IMR-90 (cell line): ENCODE measurements at regions not wholly inside any gene's neighbourhood (a gene's known extent, or its start where the extent isn't known, plus 50 kb on each side); places are given as distances from the start of the nearest gene placed in this dataset.

ENCODE experiments used
- ATAC-seq: fragments of 200-7000 bp; cut with Tn5 transposase; 2 replicates; pipeline ENCODE4 v1.9.1; 2020; ENCODE audit warnings: low read depth, mild to moderate bottlenecking, moderate library complexity
- BruUV-seq: library from RNA; stranded (reverse); fragments of 400-500 nt; replicated peaks from 2 replicates; lab custom pipeline; 2021; lab: Mats Ljungman, UMichigan
- CTCF ChIA-PET: fragments of 300-600 bp; formaldehyde crosslinking; extraction: SDS; loops from one replicate; lab custom pipeline; 2021; ENCODE audit warnings: antibody characterized with exemption; lab: Yijun Ruan, JAX
- POLR2A ChIA-PET: fragments of 300-600 bp; sonication (Branson Sonifier 250); formaldehyde crosslinking; loops from one replicate; lab custom pipeline; 2022; ENCODE audit warnings: antibody characterized with exemption; ENCODE audit not compliant: unreplicated experiment; lab: Charles Lee
- DNase-seq: peaks from one replicate; pipeline ENCODE4 v3.0.0; 2013
- H2AFZ ChIP-seq: replicated peaks from 2 replicates; pipeline ENCODE3; 2013; ENCODE audit warnings: low read length, mild to moderate bottlenecking; ENCODE audit not compliant: poor library complexity
- H2AK5ac ChIP-seq: 2 replicates; pipeline ENCODE4 v1.6.1; 2013; ENCODE audit warnings: low read depth, low read length, inconsistent platforms
- H2AK9ac ChIP-seq: replicated peaks from 2 replicates; pipeline ENCODE3; 2013; ENCODE audit warnings: mild to moderate bottlenecking, low read depth, low read length, moderate library complexity; ENCODE audit not compliant: poor library complexity
- H2BK120ac ChIP-seq: 2 replicates; pipeline ENCODE4 v1.6.1; 2013; ENCODE audit warnings: low read depth, low read length, inconsistent platforms
- H2BK15ac ChIP-seq: 3 replicates; pipeline ENCODE4 v1.6.1; 2013; ENCODE audit warnings: low read depth, low read length, inconsistent platforms
- H2BK20ac ChIP-seq: 2 replicates; pipeline ENCODE4 v1.6.1; 2013; ENCODE audit warnings: low read depth, mild to moderate bottlenecking, inconsistent platforms, low read length, moderate library complexity
- H2BK5ac ChIP-seq: 2 replicates; pipeline ENCODE4 v1.6.1; 2013; ENCODE audit warnings: mild to moderate bottlenecking, low read depth, low read length, inconsistent platforms; ENCODE audit not compliant: poor library complexity, severe bottlenecking
- H3K14ac ChIP-seq: replicated peaks from 2 replicates; pipeline ENCODE4 v1.6.1; 2013; ENCODE audit warnings: low read depth, low read length, inconsistent platforms
- H3K18ac ChIP-seq: 2 replicates; pipeline ENCODE4 v1.6.1; 2013; ENCODE audit warnings: low read depth, low read length, control low read depth
- H3K23ac ChIP-seq: 2 replicates; pipeline ENCODE4 v1.6.1; 2013; ENCODE audit warnings: low read depth, low read length, inconsistent platforms
- H3K27ac ChIP-seq: 2 replicates; pipeline ENCODE4 v1.5.1; 2013; ENCODE audit warnings: mild to moderate bottlenecking, control low read depth, low read length; ENCODE audit not compliant: insufficient read depth
- H3K27me3 ChIP-seq: 2 replicates; pipeline ENCODE4 v1.6.1; 2013; ENCODE audit warnings: low read length; ENCODE audit not compliant: control insufficient read depth, insufficient read depth
- H3K36me3 ChIP-seq: 2 replicates; pipeline ENCODE4 v1.6.1; 2013; ENCODE audit warnings: low read length, mixed read lengths; ENCODE audit not compliant: control insufficient read depth, insufficient read depth
- H3K4ac ChIP-seq: 2 replicates; pipeline ENCODE4 v1.6.1; 2013; ENCODE audit warnings: low read depth, low read length, inconsistent platforms
- H3K4me1 ChIP-seq: 2 replicates; pipeline ENCODE4 v1.6.1; 2013; ENCODE audit warnings: low read length, mixed read lengths; ENCODE audit not compliant: control insufficient read depth, insufficient read depth
- H3K4me2 ChIP-seq: 2 replicates; pipeline ENCODE4 v1.6.1; 2013; ENCODE audit warnings: low read depth, mild to moderate bottlenecking, control low read depth, low read length, moderate library complexity
- H3K4me3 ChIP-seq: 2 replicates; pipeline ENCODE4 v1.5.1; 2013; ENCODE audit warnings: low read depth, mild to moderate bottlenecking, control low read depth, low read length, moderate library complexity; ENCODE audit not compliant: insufficient read depth
- H3K56ac ChIP-seq: 2 replicates; pipeline ENCODE4 v1.6.1; 2013; ENCODE audit warnings: low read length, inconsistent platforms; ENCODE audit not compliant: insufficient read depth; ENCODE audit errors: extremely low read depth
- H3K79me1 ChIP-seq, 2 experiments: 2 replicates each; pipeline ENCODE4 v1.6.1; 2013; ENCODE audit warnings: low read length in 2 of 2, inconsistent platforms in 1 of 2, low read depth in 1 of 2
- H3K9ac ChIP-seq: 2 replicates; pipeline ENCODE4 v1.6.1; 2013; ENCODE audit warnings: low read depth, low read length, control low read depth
- H3K9me1 ChIP-seq: 2 replicates; pipeline ENCODE4 v1.6.1; 2013; ENCODE audit warnings: low read length, inconsistent platforms; ENCODE audit not compliant: insufficient read depth
- H3K9me3 ChIP-seq: 2 replicates; pipeline ENCODE4 v1.6.1; 2013; ENCODE audit warnings: low read length; ENCODE audit not compliant: control insufficient read depth, insufficient read depth
- H4K20me1 ChIP-seq: 2 replicates; pipeline ENCODE4 v1.6.1; 2013; ENCODE audit warnings: low read length, inconsistent platforms; ENCODE audit not compliant: insufficient read depth
- H4K5ac ChIP-seq: 2 replicates; pipeline ENCODE4 v1.6.1; 2013; ENCODE audit warnings: mild to moderate bottlenecking, low read depth, low read length, control low read depth
- H4K8ac ChIP-seq, 2 experiments: 2 replicates each; pipeline ENCODE4 v1.6.1; 2013; ENCODE audit warnings: low read depth in 2 of 2, low read length in 2 of 2, control low read depth in 1 of 2, inconsistent platforms in 1 of 2
- H4K91ac ChIP-seq: 2 replicates; pipeline ENCODE4 v1.6.1; 2013; ENCODE audit warnings: low read depth, low read length, inconsistent platforms; ENCODE audit not compliant: insufficient read depth
- BHLHE40 ChIP-seq: fragments of 150-350 bp; IDR thresholded peaks from 2 replicates; pipeline ENCODE4 v1.6.1; 2016; ENCODE audit warnings: mild to moderate bottlenecking, low read depth, low read length
- CEBPB ChIP-seq: IDR thresholded peaks from 2 replicates; pipeline ENCODE4 v1.6.1; 2012; ENCODE audit warnings: low read depth, low read length, improper control_type of control experiment
- CHD1 ChIP-seq: IDR thresholded peaks from 2 replicates; pipeline ENCODE4 v1.6.1; 2012; ENCODE audit warnings: low read depth, low read length, improper control_type of control experiment
- MAFK ChIP-seq: IDR thresholded peaks from 2 replicates; pipeline ENCODE4 v1.6.1; 2012; ENCODE audit warnings: low read depth, low read length, improper control_type of control experiment
- MAZ ChIP-seq: IDR thresholded peaks from 2 replicates; pipeline ENCODE4 v1.6.1; 2012; ENCODE audit warnings: low read depth, mild to moderate bottlenecking, low read length, improper control_type of control experiment, moderate library complexity, borderline replicate concordance
- MXI1 ChIP-seq: IDR thresholded peaks from 2 replicates; pipeline ENCODE4 v1.6.1; 2012; ENCODE audit warnings: low read depth, mild to moderate bottlenecking, low read length, moderate library complexity, borderline replicate concordance
- NFE2L2 ChIP-seq: fragments of 150-350 bp; IDR thresholded peaks from 2 replicates; pipeline ENCODE4 v1.6.1; 2016; ENCODE audit warnings: low read depth, mild to moderate bottlenecking, low read length
- POLR2A ChIP-seq: IDR thresholded peaks from 2 replicates; pipeline ENCODE4 v1.6.1; 2012; ENCODE audit warnings: mild to moderate bottlenecking, low read depth, low read length
- RAD21 ChIP-seq: IDR thresholded peaks from 2 replicates; pipeline ENCODE4 v1.6.1; 2012; ENCODE audit warnings: low read length, improper control_type of control experiment
- RCOR1 ChIP-seq: IDR thresholded peaks from 2 replicates; pipeline ENCODE4 v1.6.1; 2012; ENCODE audit warnings: mild to moderate bottlenecking, low read length, improper control_type of control experiment; ENCODE audit not compliant: insufficient replicate concordance
- RFX5 ChIP-seq: IDR thresholded peaks from 2 replicates; pipeline ENCODE4 v1.8.0; 2012; ENCODE audit warnings: low read depth, mild to moderate bottlenecking, low read length, moderate library complexity
- WGBS, 2 experiments: methylation state at CpG; one replicate each; pipeline versions ENCODE4 v1.1.5 to v1.1.7; 2013; ENCODE audit warnings: missing lambda C conversion rate in 2 of 2; ENCODE audit not compliant: insufficient read length in 1 of 2; ENCODE audit errors: extremely low coverage in 2 of 2; 5-methylcytosine and 5-hydroxymethylcytosine counted together
- dilution Hi-C: fragments of 300-500 bp; cut with HindIII; formaldehyde crosslinking; loops from one replicate; pipeline ENCODE4 v1.14.3; 2018; ENCODE audit warnings: low sequenced_read_pairs; ENCODE audit not compliant: unreplicated experiment
- in situ Hi-C: fragments of 300-500 bp; cut with MboI; formaldehyde crosslinking; loops from 3 replicates; pipeline ENCODE4 v1.14.3; 2019; ENCODE audit warnings: low sequenced_read_pairs, inconsistent platforms, mixed read lengths
- intact Hi-C: fragments of 100-400 bp; cut with micrococcal nuclease; formaldehyde crosslinking; loops from 2 replicates; pipeline ENCODE4 v1.10.0; 2022
- TF ChIP-seq, protein P1 (sequence below): fragments of 150-350 bp; IDR thresholded peaks from 2 replicates; pipeline ENCODE4 v1.6.1; 2016; ENCODE audit warnings: low read depth, mild to moderate bottlenecking, low read length, moderate library complexity, borderline replicate concordance
- TF ChIP-seq, protein P2 (sequence below): fragments of 150-350 bp; IDR thresholded peaks from 2 replicates; pipeline ENCODE4 v1.6.1; 2017; ENCODE audit warnings: mild to moderate bottlenecking, antibody characterized with exemption, low read length, low read depth
- TF ChIP-seq, protein P3 (sequence below): conservative IDR thresholded peaks from 2 replicates; pipeline ENCODE4 v1.5.1; 2012; ENCODE audit warnings: mild to moderate bottlenecking, low read depth, low read length, improper control_type of control experiment

DNA sequence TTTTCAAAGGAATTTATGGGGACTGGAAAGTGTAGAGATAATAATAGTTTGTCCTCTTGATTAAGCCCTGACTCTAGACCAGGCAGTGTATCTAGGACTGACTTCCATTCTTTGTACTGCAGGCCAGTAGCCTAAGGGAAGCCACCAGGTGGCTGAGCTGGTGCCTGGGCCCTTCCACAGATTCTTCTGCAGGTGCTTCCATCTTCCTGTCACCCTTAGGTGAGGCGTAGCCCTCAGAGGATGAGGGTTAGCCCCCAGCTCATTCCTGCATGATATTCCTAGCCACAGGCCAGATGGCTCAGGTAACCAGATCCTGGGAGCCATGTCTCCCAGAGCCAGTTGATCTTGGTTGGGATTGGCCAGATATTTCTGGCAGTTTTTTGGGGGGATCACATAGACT is 169.0 kb upstream of the IL12A start:
- 0 out of 2 replicates have a peak overlapping the region, but pooled peaks have one; percentile 4 for H3K14ac ChIP-seq
- peaks cover 14% of the 10 kb centered on the region for H3K4me1 ChIP-seq
- ChIA-PET CTCF (interaction anchor here (0.5 kb wide), 1 partner anchor 105 kb away, joined by 3 read pairs; no protein-coding TSS in a partner anchor), POLR2A (no interaction called here)
- no peak overlapping the region for H4K5ac ChIP-seq
- no peaks in the 10 kb centered on the region for H3K27me3 ChIP-seq
- no peak overlapping the region for H4K8ac ChIP-seq
- H3K27ac ChIP-seq = no peak overlapping the region
- no peak overlapping the region for H3K4ac ChIP-seq
- H2AK5ac ChIP-seq = no peak overlapping the region
- no peaks in the 10 kb centered on the region for H3K36me3 ChIP-seq
- H3K9me3 ChIP-seq = no peaks in the 10 kb centered on the region
- no peak overlapping the region for H2AFZ ChIP-seq
- no peak overlapping the region for H3K18ac ChIP-seq
- H3K9ac ChIP-seq = no peak overlapping the region
- no CpG with 5 or more reads among the region's 1 CpG for WGBS, 2 experiments
- no peak overlapping the region for H2AK9ac ChIP-seq
- no peak overlapping the region for H3K4me3 ChIP-seq
- in situ Hi-C loops (no loop called here), dilution Hi-C loops (no loop called here), intact Hi-C loops (no loop called here)
- no peak overlapping the region for H4K91ac ChIP-seq
- H2BK20ac ChIP-seq = no peak overlapping the region
- no peak overlapping the region for H3K56ac ChIP-seq
- no peak overlapping the region for H2BK5ac ChIP-seq
- no TSS peak for BruUV-seq
- ATAC-seq (no peak), DNase-seq (no peak)
- H3K9me1 ChIP-seq = peaks cover 22% of the 10 kb centered on the region
- no peak overlapping the region for H3K4me2 ChIP-seq
- H2BK15ac ChIP-seq = no peak overlapping the region
- peaks cover 54 to 86% of the 10 kb centered on the region in 2 experiments for H3K79me1 ChIP-seq
- no peak overlapping the region for H3K23ac ChIP-seq
- no peak overlapping the region for H2BK120ac ChIP-seq
- peaks cover 18% of the 10 kb centered on the region for H4K20me1 ChIP-seq
- TF ChIP-seq, protein P1, sequence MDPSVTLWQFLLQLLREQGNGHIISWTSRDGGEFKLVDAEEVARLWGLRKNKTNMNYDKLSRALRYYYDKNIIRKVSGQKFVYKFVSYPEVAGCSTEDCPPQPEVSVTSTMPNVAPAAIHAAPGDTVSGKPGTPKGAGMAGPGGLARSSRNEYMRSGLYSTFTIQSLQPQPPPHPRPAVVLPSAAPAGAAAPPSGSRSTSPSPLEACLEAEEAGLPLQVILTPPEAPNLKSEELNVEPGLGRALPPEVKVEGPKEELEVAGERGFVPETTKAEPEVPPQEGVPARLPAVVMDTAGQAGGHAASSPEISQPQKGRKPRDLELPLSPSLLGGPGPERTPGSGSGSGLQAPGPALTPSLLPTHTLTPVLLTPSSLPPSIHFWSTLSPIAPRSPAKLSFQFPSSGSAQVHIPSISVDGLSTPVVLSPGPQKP = no peak
- TF ChIP-seq CEBPB (no peak), BHLHE40 (no peak), MXI1 (no peak), CHD1 (no peak), MAFK (no peak), MAZ (no peak), RAD21 (no peak), POLR2A (no peak), RFX5 (no peak), NFE2L2 (no peak), RCOR1 (no peak)
- TF ChIP-seq, protein P2, sequence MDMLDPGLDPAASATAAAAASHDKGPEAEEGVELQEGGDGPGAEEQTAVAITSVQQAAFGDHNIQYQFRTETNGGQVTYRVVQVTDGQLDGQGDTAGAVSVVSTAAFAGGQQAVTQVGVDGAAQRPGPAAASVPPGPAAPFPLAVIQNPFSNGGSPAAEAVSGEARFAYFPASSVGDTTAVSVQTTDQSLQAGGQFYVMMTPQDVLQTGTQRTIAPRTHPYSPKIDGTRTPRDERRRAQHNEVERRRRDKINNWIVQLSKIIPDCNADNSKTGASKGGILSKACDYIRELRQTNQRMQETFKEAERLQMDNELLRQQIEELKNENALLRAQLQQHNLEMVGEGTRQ = no peak
- TF ChIP-seq, protein P3, sequence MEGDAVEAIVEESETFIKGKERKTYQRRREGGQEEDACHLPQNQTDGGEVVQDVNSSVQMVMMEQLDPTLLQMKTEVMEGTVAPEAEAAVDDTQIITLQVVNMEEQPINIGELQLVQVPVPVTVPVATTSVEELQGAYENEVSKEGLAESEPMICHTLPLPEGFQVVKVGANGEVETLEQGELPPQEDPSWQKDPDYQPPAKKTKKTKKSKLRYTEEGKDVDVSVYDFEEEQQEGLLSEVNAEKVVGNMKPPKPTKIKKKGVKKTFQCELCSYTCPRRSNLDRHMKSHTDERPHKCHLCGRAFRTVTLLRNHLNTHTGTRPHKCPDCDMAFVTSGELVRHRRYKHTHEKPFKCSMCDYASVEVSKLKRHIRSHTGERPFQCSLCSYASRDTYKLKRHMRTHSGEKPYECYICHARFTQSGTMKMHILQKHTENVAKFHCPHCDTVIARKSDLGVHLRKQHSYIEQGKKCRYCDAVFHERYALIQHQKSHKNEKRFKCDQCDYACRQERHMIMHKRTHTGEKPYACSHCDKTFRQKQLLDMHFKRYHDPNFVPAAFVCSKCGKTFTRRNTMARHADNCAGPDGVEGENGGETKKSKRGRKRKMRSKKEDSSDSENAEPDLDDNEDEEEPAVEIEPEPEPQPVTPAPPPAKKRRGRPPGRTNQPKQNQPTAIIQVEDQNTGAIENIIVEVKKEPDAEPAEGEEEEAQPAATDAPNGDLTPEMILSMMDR = no peak
